Left ventricle myocardium superior (tissue), 1 donor: ENCODE measurements at regions not wholly inside any gene's neighbourhood (a gene's known extent, or its start where the extent isn't known, plus 50 kb on each side); places are given as distances from the start of the nearest gene placed in this dataset.
A peak's percentile ranks its signal among the peaks of the same experiment; 100 is the strongest.
"Not testable (repeated sequence)": the region's sequence is repeated elsewhere in the genome, so short reads cannot be mapped to it uniquely, and the experiment has no call there.

Experiments
- ATAC-seq: fragments of 200-7000 bp; cut with Tn5 transposase; one replicate; pipeline ENCODE4 v1.9.1; 2020; ENCODE audit warnings: mild to moderate bottlenecking, moderate library complexity
- DNase-seq: peaks from one replicate; pipeline ENCODE4 v3.0.0-alpha.2; 2020
- intact Hi-C: fragments of 100-400 bp; cut with micrococcal nuclease; formaldehyde crosslinking; loops from one replicate; pipeline ENCODE4 v1.11.0; 2022
- donor health status: DM: no; HTN: yes; CAD: no; lungs with severe emphysema.

- ATAC-seq, result no peak
- DNase-seq, result no peak
- intact Hi-C loops, result no loop called here
Observed at GRCh38 chr14:89516173-89516572, 99.1 kb upstream of the FOXN3 start.

DNA sequence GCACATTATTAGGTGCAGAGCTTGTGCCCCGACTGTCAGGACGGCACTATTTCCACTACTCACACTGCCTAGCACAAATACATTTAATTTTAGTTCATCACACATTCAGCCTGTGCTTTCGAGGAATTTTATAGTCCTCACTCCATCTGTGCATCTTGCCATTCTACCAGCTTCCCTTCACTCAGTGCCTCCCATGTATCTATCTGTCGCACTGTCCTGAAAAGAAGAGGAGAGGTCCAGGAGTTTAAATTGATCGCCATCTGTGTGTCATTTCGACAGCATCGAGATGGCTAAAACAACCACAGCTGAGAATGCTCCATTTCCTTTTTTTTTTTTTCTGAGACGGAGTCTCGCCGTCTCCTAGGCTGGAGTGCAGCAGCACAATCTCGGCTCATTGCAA, 97.6 kb upstream of the FOXN3 start:
- DNase-seq (no peak), ATAC-seq (no peak)
- intact Hi-C loops, result no loop called here

- ATAC-seq, result no peak
- intact Hi-C loops, result no loop called here
- no peak for DNase-seq
Observed at GRCh38 chr14:89509891-89510290, 92.9 kb upstream of the FOXN3 start.

DNA sequence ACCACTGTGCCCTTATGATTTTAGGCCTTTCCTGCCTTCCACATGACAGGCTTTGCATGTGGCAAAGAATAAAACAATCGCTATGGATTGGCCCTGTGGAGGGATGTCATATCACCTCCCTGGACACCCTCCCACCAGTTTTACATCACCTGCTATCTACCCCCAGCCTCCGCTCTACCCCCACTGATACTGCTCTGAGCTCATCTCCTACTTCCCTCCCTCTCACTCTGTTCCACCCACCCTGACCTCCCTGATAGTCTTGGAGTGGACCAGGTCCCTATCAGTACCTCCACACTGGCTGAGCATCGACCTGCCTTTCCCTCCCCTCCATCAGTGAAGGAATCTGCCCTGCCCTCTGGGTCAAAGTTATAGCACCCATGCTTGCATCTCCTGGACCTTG, 91.8 kb upstream of the FOXN3 start:
- ATAC-seq, result no peak
- intact Hi-C loops, result no loop called here
- no peak for DNase-seq

- DNase-seq (no peak), ATAC-seq (no peak)
- intact Hi-C loops, result no loop called here
Observed at GRCh38 chr14:89507926-89508460, 91.0 kb upstream of the FOXN3 start.

GRCh38 chr14:89507521-89507920, 90.5 kb upstream of the FOXN3 start:
- intact Hi-C loops, result no loop called here
- no peak for ATAC-seq
- no peak for DNase-seq

GRCh38 chr14:89506891-89507452, 89.9 kb upstream of the FOXN3 start:
- DNase-seq, intact Hi-C loops: not testable (repeated sequence)

GRCh38 chr14:89504602-89505313, 87.7 kb upstream of the FOXN3 start:
- ATAC-seq (peak; percentile 61), DNase-seq (no peak)
- intact Hi-C loops, result no loop called here

More at GRCh38 chr14:89506891-89507452, 89.9 kb upstream of the FOXN3 start:
- not testable (repeated sequence) for ATAC-seq

GRCh38 chr14:89504091-89504490, 87.1 kb upstream of the FOXN3 start:
- DNase-seq (no peak), ATAC-seq (no peak)
- intact Hi-C loops, result no loop called here

GRCh38 chr14:89503431-89503996, 86.5 kb upstream of the FOXN3 start:
- intact Hi-C loops, result no loop called here
- peak; percentile 31 for ATAC-seq
- DNase-seq, result no peak

GRCh38 chr14:89502966-89503365, 85.9 kb upstream of the FOXN3 start:
- DNase-seq, result no peak
- no peak for ATAC-seq
- intact Hi-C loops, result no loop called here

GRCh38 chr14:89501381-89501780, 84.3 kb upstream of the FOXN3 start:
- ATAC-seq, result no peak
- no peak for DNase-seq
- intact Hi-C loops, result no loop called here

GRCh38 chr14:89500303-89500702, 83.3 kb upstream of the FOXN3 start:
- intact Hi-C loops, result no loop called here
- ATAC-seq, result no peak
- no peak for DNase-seq

- no peak for DNase-seq
Observed at GRCh38 chr14:89498878-89499277, 81.8 kb upstream of the FOXN3 start.

DNA sequence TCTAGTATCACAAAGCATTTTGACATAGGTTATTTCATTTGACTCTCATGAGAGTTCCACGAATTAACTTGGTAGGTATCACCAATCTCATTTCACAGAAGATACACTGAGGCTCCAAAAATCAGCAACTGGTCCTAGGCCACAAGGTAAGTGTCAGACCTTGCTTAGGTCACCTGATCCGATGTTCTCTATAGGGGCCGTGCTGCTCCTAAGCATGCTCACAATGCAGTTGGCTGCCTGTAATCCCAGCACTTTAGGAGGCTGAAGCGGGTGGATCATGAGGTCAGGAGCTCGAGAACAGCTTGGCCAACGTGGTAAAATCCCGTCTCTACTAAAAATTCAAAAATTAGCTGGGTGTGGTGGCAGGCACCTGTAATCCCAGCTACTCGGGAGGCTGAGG, 78.7 kb upstream of the FOXN3 start:
- intact Hi-C loops, result no loop called here
- ATAC-seq (no peak), DNase-seq (no peak)

More at GRCh38 chr14:89498878-89499277, 81.8 kb upstream of the FOXN3 start:
- ATAC-seq, result no peak
- intact Hi-C loops, result no loop called here

- ATAC-seq, result peak; percentile 59
- no peak for DNase-seq
- intact Hi-C loops, result no loop called here
Observed at GRCh38 chr14:89493877-89494634, 77.0 kb upstream of the FOXN3 start.

DNA sequence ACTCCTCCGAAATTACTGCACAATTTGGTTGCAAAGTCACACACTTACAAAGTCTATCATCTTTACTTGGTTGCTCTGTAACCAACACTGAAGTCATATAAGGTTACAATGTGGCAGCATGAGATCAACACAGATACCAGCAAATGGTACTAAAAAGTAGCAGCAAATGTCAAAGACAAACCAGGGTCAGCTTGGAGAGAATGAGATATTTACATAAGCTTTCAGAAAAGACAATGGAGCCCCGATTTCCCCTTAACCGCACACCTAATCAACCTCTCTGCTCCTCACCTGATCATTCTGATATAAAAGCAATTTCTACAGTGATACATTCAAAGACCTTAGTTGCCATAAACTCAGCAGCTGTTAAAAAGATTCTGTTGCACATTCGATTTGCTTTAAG, 76.4 kb upstream of the FOXN3 start:
- DNase-seq (no peak), ATAC-seq (no peak)
- intact Hi-C loops, result no loop called here

- intact Hi-C loops, result no loop called here
- DNase-seq, result no peak
- no peak for ATAC-seq
Observed at GRCh38 chr14:89491711-89492381, 74.8 kb upstream of the FOXN3 start.

DNA sequence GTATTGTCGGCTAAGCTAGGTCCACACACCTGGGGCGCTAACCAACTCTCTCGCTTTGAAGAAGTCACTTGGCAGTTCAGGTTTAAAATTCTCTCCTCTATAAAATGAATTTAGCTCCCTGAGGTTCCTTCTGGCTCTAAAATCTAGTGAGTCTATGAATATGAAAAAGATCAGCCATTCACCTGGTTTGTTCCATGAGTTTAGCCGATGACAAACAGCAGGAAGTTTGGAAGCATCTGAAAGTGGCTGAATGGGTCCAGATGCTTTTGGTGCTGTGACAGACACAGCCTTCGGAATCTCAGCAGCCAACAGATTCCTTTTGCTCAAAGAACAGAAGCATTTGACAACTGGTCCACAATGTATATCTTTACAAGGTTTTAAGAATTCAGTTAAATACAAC, 73.4 kb upstream of the FOXN3 start:
- ATAC-seq (no peak), DNase-seq (no peak)
- intact Hi-C loops, result no loop called here
